GM12891 (cell line): ENCODE measurements at regions not wholly inside any gene's neighbourhood (a gene's known extent, or its start where the extent isn't known, plus 50 kb on each side); places are given as distances from the start of the nearest gene placed in this dataset.

Experiments used
- PAX5 ChIP-seq: IDR thresholded peaks from 2 replicates; pipeline ENCODE4 v1.6.1; 2011; ENCODE audit warnings: low read length, moderate library complexity, mild to moderate bottlenecking; ENCODE audit not compliant: insufficient read depth, severe bottlenecking
- POLR2A ChIP-seq: IDR thresholded peaks from 2 replicates; pipeline ENCODE4 v1.6.1; 2011; ENCODE audit warnings: low read depth, low read length, control low read depth
- TAF1 ChIP-seq: IDR thresholded peaks from 2 replicates; pipeline ENCODE4 v1.6.1; 2011; ENCODE audit warnings: low read depth, low read length, control low read depth

GRCh38 chr5:10831419-10831818 is 70.4 kb upstream of the DAP start:
- TF ChIP-seq TAF1 = no peak
- TF ChIP-seq POLR2A = no peak
- no peak for TF ChIP-seq PAX5
